Keratinocyte (primary cell): ENCODE measurements at regions not wholly inside any gene's neighbourhood (a gene's known extent, or its start where the extent isn't known, plus 50 kb on each side); places are given as distances from the start of the nearest gene placed in this dataset.
"Not testable (repeated sequence)": the region's sequence is repeated elsewhere in the genome, so short reads cannot be mapped to it uniquely, and the experiment has no call there.

Experiments used
- CTCF ChIP-seq, 3 experiments: IDR thresholded peaks in 1 of 3; conservative IDR thresholded peaks in 1 of 3; optimal IDR thresholded peaks in 1 of 3; 2 replicates in 2 of 3; 3 replicates in 1 of 3; pipeline versions ENCODE3 to v1.5.1; 2011; ENCODE audit warnings: low read length in 3 of 3, mild to moderate bottlenecking in 3 of 3, moderate library complexity in 2 of 3, control low read depth in 1 of 3, inconsistent platforms in 1 of 3; ENCODE audit not compliant: insufficient read depth in 2 of 3; ENCODE audit errors: extremely low read depth in 1 of 3
- EZH2 ChIP-seq: IDR thresholded peaks from one replicate; pipeline ENCODE4 v1.6.1; 2012; ENCODE audit warnings: inconsistent platforms, mild to moderate bottlenecking, low read length, moderate library complexity

- not testable (repeated sequence) for TF ChIP-seq CTCF (optimal IDR thresholded peaks at IDR 0.05 in 1 of 3, IDR thresholded peaks at IDR 0.05 in 1 of 3, conservative IDR thresholded peaks at IDR 0.05 in 1 of 3; ENCODE audit: extremely low read depth in 1 of 3, insufficient read depth in 2 of 3, low read length in 3 of 3); EZH2
Observed at GRCh38 chr15:92806171-92806570, 94.0 kb upstream of the CHD2 start.
